WI38 (cell line): ENCODE measurements at regions not wholly inside any gene's neighbourhood (a gene's known extent, or its start where the extent isn't known, plus 50 kb on each side); places are given as distances from the start of the nearest gene placed in this dataset.

Experiments used
- H3K4me3 ChIP-seq: 2 replicates; pipeline ENCODE4 v1.5.1; 2011; ENCODE audit warnings: low read depth, mild to moderate bottlenecking, control low read depth, low read length
- CTCF ChIP-seq: IDR thresholded peaks from 2 replicates; pipeline ENCODE4 v1.5.1; 2012; ENCODE audit warnings: low read depth, mild to moderate bottlenecking, control low read depth, low read length

DNA sequence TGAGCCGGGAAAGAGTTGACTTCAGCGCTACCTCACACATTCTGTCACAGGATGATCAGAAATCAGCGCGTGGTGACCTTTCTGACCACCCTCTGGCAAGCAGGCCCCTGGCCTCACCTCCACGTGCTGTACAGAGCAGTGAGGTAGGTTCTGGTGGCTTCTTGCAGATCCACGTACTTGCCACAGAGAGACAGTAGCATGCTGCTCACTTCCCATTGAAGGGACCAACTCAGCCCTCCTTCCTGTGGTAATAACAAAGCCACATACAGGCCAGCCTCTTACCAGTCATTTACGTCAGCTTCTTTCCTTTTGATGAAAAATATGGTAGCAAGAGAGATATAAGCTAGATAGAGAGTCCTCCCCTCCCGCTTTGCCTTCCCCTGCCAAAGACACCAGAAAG lies 200.7 kb downstream of the CHRM3 start:
- H3K4me3 ChIP-seq: no peak overlapping the region
- no peak for TF ChIP-seq CTCF

- H3K4me3 ChIP-seq: no peak overlapping the region
- no peak for TF ChIP-seq CTCF
Observed at GRCh38 chr1:239587574-239588369, 201.4 kb downstream of the CHRM3 start.

DNA sequence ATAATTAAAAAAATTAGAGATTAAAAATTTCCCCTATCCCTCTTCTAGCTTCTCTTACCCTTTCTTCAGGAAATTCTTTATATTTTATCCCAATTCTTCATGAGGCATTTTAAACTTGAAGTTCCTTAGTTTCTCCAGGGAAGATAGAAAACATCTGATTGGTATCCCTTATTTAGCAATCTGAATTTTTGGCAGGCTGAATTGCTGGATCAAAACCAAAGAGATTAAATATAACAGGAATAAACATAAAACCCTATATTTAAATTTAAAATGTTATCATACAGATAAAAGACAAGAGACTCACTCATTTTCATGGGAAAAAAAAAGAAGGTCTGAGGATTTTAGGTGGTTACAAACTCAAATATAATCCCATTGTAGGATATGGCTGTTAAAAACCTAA lies 204.2 kb downstream of the CHRM3 start:
- no peak for TF ChIP-seq CTCF

GRCh38 chr1:239593527-239593926 lies 207.2 kb downstream of the CHRM3 start:
- no peak for TF ChIP-seq CTCF
- H3K4me3 ChIP-seq: no peak overlapping the region

More for the DNA sequence above, 204.2 kb downstream of the CHRM3 start:
- no peak overlapping the region for H3K4me3 ChIP-seq

GRCh38 chr1:239600588-239600987 lies 214.2 kb downstream of the CHRM3 start:
- H3K4me3 ChIP-seq: no peak overlapping the region
- TF ChIP-seq CTCF: no peak

DNA sequence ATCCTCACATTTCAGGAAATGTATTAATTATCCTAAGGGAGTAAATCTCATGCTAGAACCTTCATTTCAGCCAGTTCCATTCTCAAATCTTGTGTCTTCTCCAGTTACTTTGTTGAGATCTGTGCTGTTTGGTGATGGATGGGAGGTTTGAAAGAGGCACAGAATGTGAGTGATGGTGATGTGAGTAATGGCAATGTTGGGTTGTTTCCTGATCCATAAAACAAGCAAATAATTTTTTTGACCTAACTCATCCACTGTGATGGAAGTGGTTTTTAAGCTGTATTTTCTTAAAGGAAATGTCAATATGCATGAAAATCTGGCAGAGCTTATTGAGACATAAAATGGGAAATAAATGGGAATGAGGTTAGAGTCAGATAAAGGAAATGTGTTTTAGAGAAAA lies 214.7 kb downstream of the CHRM3 start:
- TF ChIP-seq CTCF: no peak
- H3K4me3 ChIP-seq: no peak overlapping the region

- TF ChIP-seq CTCF: no peak
- no peak overlapping the region for H3K4me3 ChIP-seq
Observed at GRCh38 chr1:239603530-239603929, 217.2 kb downstream of the CHRM3 start.
